Neutrophil (primary cell): ENCODE measurements at regions not wholly inside any gene's neighbourhood (a gene's known extent, or its start where the extent isn't known, plus 50 kb on each side); places are given as distances from the start of the nearest gene placed in this dataset.

Experiments used
- H3K27ac ChIP-seq: fragments of 200-600 bp; sonication (generic); 2 replicates; pipeline ENCODE4 v1.5.1; 2016; ENCODE audit warnings: mild to moderate bottlenecking, moderate library complexity
- H3K27me3 ChIP-seq: fragments of 200-600 bp; sonication (generic); 2 replicates; pipeline ENCODE4 v1.6.0; 2016; ENCODE audit warnings: mild to moderate bottlenecking
- H3K36me3 ChIP-seq: fragments of 200-600 bp; sonication (generic); 2 replicates; pipeline ENCODE4 v1.5.1; 2017
- H3K4me1 ChIP-seq, 2 experiments: fragments of 200-600 bp in 1 of 2; sonication (generic) in 1 of 2; 1 replicate in 1 of 2; 2 replicates in 1 of 2; pipeline versions ENCODE4 v1.5.1 to v1.6.1; 2013 to 2016; ENCODE audit warnings: low read depth in 1 of 2, low read length in 1 of 2, mild to moderate bottlenecking in 1 of 2, moderate library complexity in 1 of 2; ENCODE audit not compliant: control insufficient read depth in 1 of 2, insufficient read depth in 1 of 2
- H3K4me3 ChIP-seq, 2 experiments: fragments of 200-600 bp in 1 of 2; sonication (generic) in 1 of 2; 1 replicate in 1 of 2; 2 replicates in 1 of 2; pipeline ENCODE4 v1.5.1; 2013 to 2016; ENCODE audit warnings: low read depth in 1 of 2, low read length in 1 of 2, mild to moderate bottlenecking in 1 of 2, moderate library complexity in 1 of 2
- H3K9me3 ChIP-seq: fragments of 200-600 bp; sonication (generic); 2 replicates; pipeline ENCODE4 v1.5.1; 2016
- CTCF ChIP-seq: fragments of 200-600 bp; sonication (generic); IDR thresholded peaks from 2 replicates; pipeline ENCODE4 v1.5.1; 2016; ENCODE audit warnings: antibody characterized with exemption

- no peaks in the 10 kb centered on the region for H3K27me3 ChIP-seq
These were observed 643.4 kb upstream of the NR2F2 start for GRCh38 chr15:95687061-95687460.

GRCh38 chr15:95687686-95688085 is 642.8 kb upstream of the NR2F2 start:
- no peak overlapping the region for H3K4me3 ChIP-seq
- no peak overlapping the region for H3K27ac ChIP-seq
- H3K9me3 ChIP-seq: no peaks in the 10 kb centered on the region
- TF ChIP-seq CTCF: no peak
- H3K4me1 ChIP-seq: no peaks in the 10 kb centered on the region
- no peaks in the 10 kb centered on the region for H3K27me3 ChIP-seq
- H3K36me3 ChIP-seq: no peaks in the 10 kb centered on the region

More at GRCh38 chr15:95687061-95687460, 643.4 kb upstream of the NR2F2 start:
- TF ChIP-seq CTCF: no peak
- H3K9me3 ChIP-seq: no peaks in the 10 kb centered on the region
- no peaks in the 10 kb centered on the region for H3K36me3 ChIP-seq
- no peaks in the 10 kb centered on the region for H3K4me1 ChIP-seq
- H3K27ac ChIP-seq: no peak overlapping the region
- H3K4me3 ChIP-seq: no peak overlapping the region

- Histone ChIP-seq H3K27me3 (no peaks in the 10 kb centered on the region), H3K4me3 (no peak overlapping the region), H3K27ac (no peak overlapping the region), H3K4me1 (no peaks in the 10 kb centered on the region), H3K9me3 (no peaks in the 10 kb centered on the region), H3K36me3 (no peaks in the 10 kb centered on the region)
- TF ChIP-seq CTCF: no peak
These were observed 639.7 kb upstream of the NR2F2 start for GRCh38 chr15:95690631-95691340.

GRCh38 chr15:95693917-95694316 is 636.6 kb upstream of the NR2F2 start:
- no peaks in the 10 kb centered on the region for H3K4me1 ChIP-seq
- TF ChIP-seq CTCF: no peak
- H3K36me3 ChIP-seq: no peaks in the 10 kb centered on the region
- no peaks in the 10 kb centered on the region for H3K9me3 ChIP-seq
- H3K27me3 ChIP-seq: no peaks in the 10 kb centered on the region
- H3K4me3 ChIP-seq: no peak overlapping the region
- H3K27ac ChIP-seq: no peak overlapping the region

- Histone ChIP-seq H3K4me1 (no peaks in the 10 kb centered on the region), H3K27me3 (no peaks in the 10 kb centered on the region), H3K9me3 (no peaks in the 10 kb centered on the region), H3K27ac (no peak overlapping the region), H3K36me3 (no peaks in the 10 kb centered on the region), H3K4me3 (no peak overlapping the region)
- no peak for TF ChIP-seq CTCF
These were observed 632.3 kb upstream of the NR2F2 start for GRCh38 chr15:95698230-95698629.
